NB4 (cell line): ENCODE measurements at regions not wholly inside any gene's neighbourhood (a gene's known extent, or its start where the extent isn't known, plus 50 kb on each side); places are given as distances from the start of the nearest gene placed in this dataset.

Source experiments
- POLR2A ChIP-seq: IDR thresholded peaks from 2 replicates; pipeline ENCODE4 v1.6.1; 2011; ENCODE audit warnings: mild to moderate bottlenecking; ENCODE audit not compliant: insufficient read length; ENCODE audit errors: extremely low read depth
- TF ChIP-seq, protein P1 (sequence below): IDR thresholded peaks from one replicate; pipeline ENCODE4 v1.5.1; 2012; ENCODE audit warnings: low read depth, low read length
- TF ChIP-seq, protein P2 (sequence below): IDR thresholded peaks from 2 replicates; pipeline ENCODE4 v1.6.1; 2011; ENCODE audit warnings: low read depth, low read length

DNA sequence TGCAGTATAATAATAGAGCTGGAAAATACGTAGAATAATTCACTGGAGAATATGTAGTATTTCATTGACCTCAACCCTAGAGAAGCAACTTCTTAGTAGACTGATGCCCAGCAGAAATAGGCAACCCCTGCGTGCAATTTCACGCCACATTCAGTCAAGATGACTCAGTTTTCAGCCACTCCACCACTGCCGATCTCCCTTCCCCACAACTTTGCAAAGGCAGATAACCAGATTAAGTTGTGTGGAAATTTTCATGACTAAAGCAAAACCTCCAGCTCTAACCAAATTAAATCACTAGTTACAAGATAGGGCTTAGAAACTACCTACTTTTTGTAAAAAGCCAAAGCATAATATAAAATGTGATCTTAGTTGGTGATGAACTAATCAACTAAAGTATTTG, 63.3 kb upstream of the STK17B start:
- no peak for TF ChIP-seq POLR2A
- TF ChIP-seq, protein P1, sequence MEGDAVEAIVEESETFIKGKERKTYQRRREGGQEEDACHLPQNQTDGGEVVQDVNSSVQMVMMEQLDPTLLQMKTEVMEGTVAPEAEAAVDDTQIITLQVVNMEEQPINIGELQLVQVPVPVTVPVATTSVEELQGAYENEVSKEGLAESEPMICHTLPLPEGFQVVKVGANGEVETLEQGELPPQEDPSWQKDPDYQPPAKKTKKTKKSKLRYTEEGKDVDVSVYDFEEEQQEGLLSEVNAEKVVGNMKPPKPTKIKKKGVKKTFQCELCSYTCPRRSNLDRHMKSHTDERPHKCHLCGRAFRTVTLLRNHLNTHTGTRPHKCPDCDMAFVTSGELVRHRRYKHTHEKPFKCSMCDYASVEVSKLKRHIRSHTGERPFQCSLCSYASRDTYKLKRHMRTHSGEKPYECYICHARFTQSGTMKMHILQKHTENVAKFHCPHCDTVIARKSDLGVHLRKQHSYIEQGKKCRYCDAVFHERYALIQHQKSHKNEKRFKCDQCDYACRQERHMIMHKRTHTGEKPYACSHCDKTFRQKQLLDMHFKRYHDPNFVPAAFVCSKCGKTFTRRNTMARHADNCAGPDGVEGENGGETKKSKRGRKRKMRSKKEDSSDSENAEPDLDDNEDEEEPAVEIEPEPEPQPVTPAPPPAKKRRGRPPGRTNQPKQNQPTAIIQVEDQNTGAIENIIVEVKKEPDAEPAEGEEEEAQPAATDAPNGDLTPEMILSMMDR: no peak
- TF ChIP-seq, protein P2, sequence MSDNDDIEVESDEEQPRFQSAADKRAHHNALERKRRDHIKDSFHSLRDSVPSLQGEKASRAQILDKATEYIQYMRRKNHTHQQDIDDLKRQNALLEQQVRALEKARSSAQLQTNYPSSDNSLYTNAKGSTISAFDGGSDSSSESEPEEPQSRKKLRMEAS: no peak
